A673 (cell line): ENCODE measurements at regions not wholly inside any gene's neighbourhood (a gene's known extent, or its start where the extent isn't known, plus 50 kb on each side); places are given as distances from the start of the nearest gene placed in this dataset.

ENCODE experiments used
- BruUV-seq: library from RNA; stranded (reverse); fragments of 400-500 nt; replicated peaks from 2 replicates; lab custom pipeline; 2021; lab: Mats Ljungman, UMichigan
- CTCF ChIA-PET: fragments of 300-600 bp; sonication (Branson Sonifier 250); formaldehyde crosslinking; loops from one replicate; lab custom pipeline; 2022; ENCODE audit warnings: antibody characterized with exemption; lab: Charles Lee
- POLR2A ChIA-PET: fragments of 300-600 bp; sonication (Branson Sonifier 250); formaldehyde crosslinking; loops from one replicate; lab custom pipeline; 2022; ENCODE audit warnings: antibody characterized with exemption; ENCODE audit not compliant: low non-redundant PET; lab: Charles Lee
- DNase-seq: peaks from one replicate; pipeline ENCODE4 v3.0.0-alpha.2; 2015; ENCODE audit warnings: low spot score
- H3K27ac ChIP-seq: fragments of 200-600 bp; sonication (generic); 2 replicates; pipeline ENCODE4 v1.5.1; 2016; ENCODE audit warnings: mixed run types, low read depth, mild to moderate bottlenecking, mixed read lengths, antibody characterized with exemption, low read length; ENCODE audit not compliant: poor library complexity, severe bottlenecking
- H3K27me3 ChIP-seq: fragments of 200-600 bp; sonication (generic); replicated peaks from 2 replicates; pipeline ENCODE4 v1.6.1; 2017; ENCODE audit warnings: mixed run types, low read depth, mild to moderate bottlenecking, mixed read lengths, antibody characterized with exemption, low read length; ENCODE audit not compliant: insufficient read depth, poor library complexity
- H3K36me3 ChIP-seq: fragments of 200-600 bp; sonication (generic); 2 replicates; pipeline ENCODE4 v1.6.1; 2016; ENCODE audit warnings: mixed run types, mild to moderate bottlenecking, mixed read lengths, antibody characterized with exemption, low read length; ENCODE audit not compliant: insufficient read depth, poor library complexity, severe bottlenecking
- H3K4me1 ChIP-seq: fragments of 200-600 bp; sonication (generic); 2 replicates; pipeline ENCODE4 v1.6.1; 2017; ENCODE audit warnings: mixed run types, mild to moderate bottlenecking, mixed read lengths, antibody characterized with exemption, low read length; ENCODE audit not compliant: insufficient read depth, poor library complexity, severe bottlenecking
- H3K4me3 ChIP-seq: fragments of 200-600 bp; sonication (generic); 2 replicates; pipeline ENCODE4 v1.5.1; 2016; ENCODE audit warnings: low read depth, mixed run types, mild to moderate bottlenecking, mixed read lengths, low read length; ENCODE audit not compliant: poor library complexity, severe bottlenecking
- H3K9me3 ChIP-seq: fragments of 200-600 bp; sonication (generic); 2 replicates; pipeline ENCODE4 v1.6.1; 2016; ENCODE audit warnings: mixed run types, low read depth, mild to moderate bottlenecking, mixed read lengths, antibody characterized with exemption, low read length; ENCODE audit not compliant: poor library complexity, severe bottlenecking
- EZH2 ChIP-seq: fragments of 200-600 bp; sonication (generic); IDR thresholded peaks from 2 replicates; pipeline ENCODE4 v1.6.1; 2017; ENCODE audit warnings: borderline replicate concordance, low read depth, mild to moderate bottlenecking, mixed read lengths, antibody characterized with exemption, low read length; ENCODE audit not compliant: poor library complexity, severe bottlenecking
- intact Hi-C: fragments of 100-400 bp; cut with micrococcal nuclease; formaldehyde crosslinking; loops from one replicate; pipeline ENCODE4 v1.10.0; 2022; ENCODE audit not compliant: unreplicated experiment
- TF ChIP-seq, protein P1 (sequence below): fragments of 300-800, 200-600 bp; sonication (generic); conservative IDR thresholded peaks from 2 replicates; pipeline ENCODE4 v1.5.1; 2017; ENCODE audit warnings: low read depth, mild to moderate bottlenecking, antibody characterized with exemption, low read length, moderate library complexity, mixed read lengths

DNA sequence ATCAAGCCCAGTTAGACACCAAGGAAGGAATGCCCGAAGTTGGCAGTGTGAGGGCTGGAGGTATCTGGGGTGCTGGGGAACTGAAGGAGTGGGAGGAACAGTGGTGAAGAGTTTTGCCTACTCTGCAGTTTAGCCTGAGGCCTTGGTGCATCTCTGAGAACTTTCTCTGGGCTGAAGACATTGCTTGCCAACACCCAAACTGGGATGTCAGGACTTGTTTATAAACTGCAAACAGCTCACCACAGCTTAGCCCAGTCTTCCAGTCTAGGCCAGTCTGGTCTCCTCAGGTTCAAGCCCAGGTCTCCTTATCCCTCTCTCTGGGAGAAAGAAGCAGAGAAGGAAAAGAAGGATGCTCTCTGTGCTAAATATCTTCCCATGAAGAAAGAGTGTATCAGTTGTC, 68.0 kb upstream of the BOC start:
- TF ChIP-seq, protein P1, sequence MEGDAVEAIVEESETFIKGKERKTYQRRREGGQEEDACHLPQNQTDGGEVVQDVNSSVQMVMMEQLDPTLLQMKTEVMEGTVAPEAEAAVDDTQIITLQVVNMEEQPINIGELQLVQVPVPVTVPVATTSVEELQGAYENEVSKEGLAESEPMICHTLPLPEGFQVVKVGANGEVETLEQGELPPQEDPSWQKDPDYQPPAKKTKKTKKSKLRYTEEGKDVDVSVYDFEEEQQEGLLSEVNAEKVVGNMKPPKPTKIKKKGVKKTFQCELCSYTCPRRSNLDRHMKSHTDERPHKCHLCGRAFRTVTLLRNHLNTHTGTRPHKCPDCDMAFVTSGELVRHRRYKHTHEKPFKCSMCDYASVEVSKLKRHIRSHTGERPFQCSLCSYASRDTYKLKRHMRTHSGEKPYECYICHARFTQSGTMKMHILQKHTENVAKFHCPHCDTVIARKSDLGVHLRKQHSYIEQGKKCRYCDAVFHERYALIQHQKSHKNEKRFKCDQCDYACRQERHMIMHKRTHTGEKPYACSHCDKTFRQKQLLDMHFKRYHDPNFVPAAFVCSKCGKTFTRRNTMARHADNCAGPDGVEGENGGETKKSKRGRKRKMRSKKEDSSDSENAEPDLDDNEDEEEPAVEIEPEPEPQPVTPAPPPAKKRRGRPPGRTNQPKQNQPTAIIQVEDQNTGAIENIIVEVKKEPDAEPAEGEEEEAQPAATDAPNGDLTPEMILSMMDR, result no peak
- no peak for TF ChIP-seq EZH2
- DNase-seq, result no peak
- POLR2A ChIA-PET, result no interaction called here
- CTCF ChIA-PET, result no interaction called here
- intact Hi-C loops, result no loop called here
- no peak overlapping the region for H3K27ac ChIP-seq
- peaks cover 14% of the 10 kb centered on the region for H3K4me1 ChIP-seq
- H3K27me3 ChIP-seq, result peaks cover 14% of the 10 kb centered on the region
- no peaks in the 10 kb centered on the region for H3K9me3 ChIP-seq
- no peaks in the 10 kb centered on the region for H3K36me3 ChIP-seq
- no peak overlapping the region for H3K4me3 ChIP-seq
- BruUV-seq, result no TSS peak

DNA sequence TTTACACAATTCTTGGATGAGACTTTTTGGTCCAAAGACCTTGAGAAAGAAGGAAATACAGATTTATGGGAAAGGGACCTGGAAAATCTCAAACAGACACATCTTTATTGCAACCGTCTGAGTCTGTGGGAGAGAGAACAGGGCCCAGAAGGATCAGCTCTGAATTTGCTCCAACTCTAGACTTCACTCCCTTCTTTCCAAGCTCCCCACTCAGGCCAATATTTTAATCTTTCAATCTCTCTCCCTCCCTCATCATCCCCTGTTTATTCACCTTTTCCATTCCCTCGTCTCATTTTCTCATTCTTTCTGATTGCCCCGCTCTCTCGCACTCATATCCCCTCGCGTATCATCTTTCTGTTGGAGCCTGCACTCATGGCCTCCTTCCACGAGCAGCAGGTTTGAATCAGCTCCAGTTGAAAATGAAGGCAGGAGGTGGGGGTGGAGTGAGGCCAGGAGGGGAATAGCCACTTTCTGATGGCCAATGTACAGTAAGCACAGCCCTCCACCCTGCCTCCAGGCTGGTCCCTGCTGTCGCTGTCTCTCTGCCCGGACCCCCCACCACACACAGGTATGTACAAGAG, 63.6 kb upstream of the BOC start:
- no peak overlapping the region for H3K27ac ChIP-seq
- peaks cover 13% of the 10 kb centered on the region for H3K27me3 ChIP-seq
- intact Hi-C loops, result no loop called here
- no TSS peak for BruUV-seq
- peaks cover 34% of the 10 kb centered on the region for H3K4me1 ChIP-seq
- no peaks in the 10 kb centered on the region for H3K36me3 ChIP-seq
- DNase-seq, result no peak
- H3K4me3 ChIP-seq, result no peak overlapping the region
- ChIA-PET POLR2A (interaction anchor here (0.7 kb wide), 1 partner anchor 41 kb away, joined by 3 read pairs; no protein-coding TSS in a partner anchor), CTCF (no interaction called here)
- H3K9me3 ChIP-seq, result no peaks in the 10 kb centered on the region
- TF ChIP-seq, protein P1, result no peak
- no peak for TF ChIP-seq EZH2

DNA sequence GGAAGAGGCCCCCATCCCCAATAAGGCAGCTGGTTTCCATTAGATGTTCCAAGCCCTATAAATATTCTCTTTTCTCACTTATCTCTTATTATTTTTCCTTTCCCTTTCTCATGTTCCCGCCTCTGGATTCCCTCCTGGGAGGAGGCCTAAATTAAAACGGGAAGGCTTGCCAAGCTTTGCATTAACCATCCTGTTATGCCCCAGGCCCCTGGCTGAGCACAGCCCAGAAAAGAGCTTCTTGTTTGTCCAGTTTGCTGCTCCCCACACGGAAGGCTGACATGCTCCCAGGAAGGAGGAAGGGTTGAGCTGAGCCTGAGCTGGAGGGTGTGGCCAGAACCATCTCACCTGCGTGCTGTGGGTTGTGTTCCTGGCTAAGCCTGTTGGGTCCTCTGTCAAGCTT, 63.1 kb upstream of the BOC start:
- CTCF ChIA-PET, result no interaction called here
- POLR2A ChIA-PET, result interaction anchor here (0.7 kb wide), 1 partner anchor 40 kb away, joined by 3 read pairs; no protein-coding TSS in a partner anchor
- DNase-seq, result peak; percentile 53
- BruUV-seq, result no TSS peak
- Histone ChIP-seq H3K27ac (no peak overlapping the region), H3K36me3 (no peaks in the 10 kb centered on the region), H3K4me1 (peaks cover 34% of the 10 kb centered on the region), H3K4me3 (no peak overlapping the region), H3K9me3 (no peaks in the 10 kb centered on the region), H3K27me3 (peaks cover 8% of the 10 kb centered on the region)
- intact Hi-C loops, result no loop called here
- TF ChIP-seq, protein P1, result no peak
- no peak for TF ChIP-seq EZH2
